Mesothelial cell of epicardium (in vitro differentiated cells): ENCODE measurements at regions not wholly inside any gene's neighbourhood (a gene's known extent, or its start where the extent isn't known, plus 50 kb on each side); places are given as distances from the start of the nearest gene placed in this dataset.

Experiments
- DNase-seq, 2 experiments: peaks; one replicate each; pipeline ENCODE4 v3.0.0; 2021; ENCODE audit warnings: low spot score in 2 of 2; ENCODE audit not compliant: unreplicated experiment in 2 of 2
- H3K27ac Mint-ChIP-seq: 2 replicates; pipeline ENCODE4 v1.8.0; 2021; ENCODE audit warnings: mixed read lengths
- H3K27me3 Mint-ChIP-seq: 2 replicates; pipeline ENCODE4 v1.8.0; 2021; ENCODE audit warnings: low read depth, mixed read lengths
- H3K36me3 Mint-ChIP-seq: 2 replicates; pipeline ENCODE4 v1.8.0; 2021; ENCODE audit warnings: mixed read lengths
- H3K4me1 Mint-ChIP-seq: 2 replicates; pipeline ENCODE4 v1.8.0; 2021; ENCODE audit warnings: mixed read lengths
- H3K4me3 Mint-ChIP-seq: 2 replicates; pipeline ENCODE4 v1.8.0; 2021; ENCODE audit warnings: mild to moderate bottlenecking, moderate library complexity, mixed read lengths
- H3K9me3 Mint-ChIP-seq: 2 replicates; pipeline ENCODE4 v1.8.0; 2021; ENCODE audit warnings: mixed read lengths
- TF ChIP-seq, protein P1 (sequence below): fragments of 200-600 bp; sonication (generic); IDR thresholded peaks from one replicate; pipeline ENCODE4 v1.5.0; 2021; ENCODE audit warnings: antibody characterized with exemption; ENCODE audit not compliant: unreplicated experiment

DNA sequence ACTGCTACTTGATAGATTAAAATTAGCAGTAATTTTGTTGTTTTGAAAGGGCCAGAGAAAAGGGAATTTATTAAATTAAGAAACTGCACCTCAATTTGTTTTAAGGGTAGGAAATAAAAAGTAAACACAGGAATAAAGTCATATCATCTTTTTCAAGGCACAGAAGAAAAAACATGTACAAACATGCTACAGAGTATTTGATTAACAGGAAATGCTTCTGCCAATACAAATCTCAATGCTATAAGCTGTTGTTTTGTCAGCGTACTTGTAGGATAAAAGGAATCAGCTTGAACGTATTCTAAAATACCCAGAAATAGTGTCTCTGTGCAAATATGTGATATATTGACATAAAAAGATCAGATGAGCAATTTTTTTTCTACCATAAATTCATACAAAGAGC is 474.0 kb upstream of the MGAT4C start:
- no peak overlapping the region for H3K27ac Mint-ChIP-seq
- H3K27me3 Mint-ChIP-seq = no peaks in the 10 kb centered on the region
- no peaks in the 10 kb centered on the region for H3K36me3 Mint-ChIP-seq
- H3K4me3 Mint-ChIP-seq = no peak overlapping the region
- H3K9me3 Mint-ChIP-seq = no peaks in the 10 kb centered on the region
- TF ChIP-seq, protein P1, sequence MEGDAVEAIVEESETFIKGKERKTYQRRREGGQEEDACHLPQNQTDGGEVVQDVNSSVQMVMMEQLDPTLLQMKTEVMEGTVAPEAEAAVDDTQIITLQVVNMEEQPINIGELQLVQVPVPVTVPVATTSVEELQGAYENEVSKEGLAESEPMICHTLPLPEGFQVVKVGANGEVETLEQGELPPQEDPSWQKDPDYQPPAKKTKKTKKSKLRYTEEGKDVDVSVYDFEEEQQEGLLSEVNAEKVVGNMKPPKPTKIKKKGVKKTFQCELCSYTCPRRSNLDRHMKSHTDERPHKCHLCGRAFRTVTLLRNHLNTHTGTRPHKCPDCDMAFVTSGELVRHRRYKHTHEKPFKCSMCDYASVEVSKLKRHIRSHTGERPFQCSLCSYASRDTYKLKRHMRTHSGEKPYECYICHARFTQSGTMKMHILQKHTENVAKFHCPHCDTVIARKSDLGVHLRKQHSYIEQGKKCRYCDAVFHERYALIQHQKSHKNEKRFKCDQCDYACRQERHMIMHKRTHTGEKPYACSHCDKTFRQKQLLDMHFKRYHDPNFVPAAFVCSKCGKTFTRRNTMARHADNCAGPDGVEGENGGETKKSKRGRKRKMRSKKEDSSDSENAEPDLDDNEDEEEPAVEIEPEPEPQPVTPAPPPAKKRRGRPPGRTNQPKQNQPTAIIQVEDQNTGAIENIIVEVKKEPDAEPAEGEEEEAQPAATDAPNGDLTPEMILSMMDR = no peak
- H3K4me1 Mint-ChIP-seq = peaks cover 36% of the 10 kb centered on the region
- no peak for DNase-seq

DNA sequence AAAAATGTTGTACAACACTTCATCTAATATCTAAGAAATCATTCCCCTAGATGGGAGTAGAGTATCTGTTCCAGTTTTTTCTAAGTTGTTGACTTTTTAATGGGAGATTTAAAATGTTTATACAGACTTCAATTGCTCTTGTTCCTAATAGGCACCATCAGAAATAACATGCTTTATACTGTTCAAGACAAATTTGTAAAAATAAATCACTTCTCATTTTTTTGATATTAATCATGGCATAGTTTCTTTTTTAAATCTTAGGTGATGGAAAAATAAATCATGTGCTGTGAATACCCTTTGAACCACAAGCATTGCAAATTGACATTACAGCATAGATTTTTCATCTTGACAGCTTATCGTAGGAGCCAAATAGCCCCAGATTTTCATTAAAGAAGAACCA is 473.5 kb upstream of the MGAT4C start:
- H3K4me1 Mint-ChIP-seq = peaks cover 41% of the 10 kb centered on the region
- no peaks in the 10 kb centered on the region for H3K27me3 Mint-ChIP-seq
- no peak overlapping the region for H3K27ac Mint-ChIP-seq
- H3K9me3 Mint-ChIP-seq = no peaks in the 10 kb centered on the region
- H3K36me3 Mint-ChIP-seq = no peaks in the 10 kb centered on the region
- no peak overlapping the region for H3K4me3 Mint-ChIP-seq
- no peak for DNase-seq
- TF ChIP-seq, protein P1 = no peak

DNA sequence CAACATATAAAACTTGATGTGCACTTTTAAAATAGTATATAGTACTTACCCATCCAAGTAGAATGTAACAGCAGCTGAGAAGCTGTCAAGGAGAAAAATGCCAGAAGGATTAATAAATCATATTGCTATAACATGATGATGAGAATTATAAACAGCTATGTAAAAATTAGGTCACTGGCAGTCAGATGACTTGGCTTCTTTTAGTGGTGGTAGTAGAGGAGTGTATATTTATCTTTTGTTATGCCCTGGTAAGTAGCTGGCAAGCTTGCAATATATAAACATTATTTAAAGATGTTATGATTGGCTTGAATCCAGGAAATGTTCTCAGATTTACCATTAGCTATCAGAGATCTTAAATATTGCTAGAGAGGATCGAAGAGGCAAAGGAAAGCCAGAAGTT is 471.0 kb upstream of the MGAT4C start:
- no peaks in the 10 kb centered on the region for H3K27me3 Mint-ChIP-seq
- no peaks in the 10 kb centered on the region for H3K9me3 Mint-ChIP-seq
- no peaks in the 10 kb centered on the region for H3K36me3 Mint-ChIP-seq
- TF ChIP-seq, protein P1 = no peak
- peak overlapping the region; percentile 12 for H3K27ac Mint-ChIP-seq
- no peak for DNase-seq
- peaks cover 43% of the 10 kb centered on the region for H3K4me1 Mint-ChIP-seq
- no peak overlapping the region for H3K4me3 Mint-ChIP-seq

DNA sequence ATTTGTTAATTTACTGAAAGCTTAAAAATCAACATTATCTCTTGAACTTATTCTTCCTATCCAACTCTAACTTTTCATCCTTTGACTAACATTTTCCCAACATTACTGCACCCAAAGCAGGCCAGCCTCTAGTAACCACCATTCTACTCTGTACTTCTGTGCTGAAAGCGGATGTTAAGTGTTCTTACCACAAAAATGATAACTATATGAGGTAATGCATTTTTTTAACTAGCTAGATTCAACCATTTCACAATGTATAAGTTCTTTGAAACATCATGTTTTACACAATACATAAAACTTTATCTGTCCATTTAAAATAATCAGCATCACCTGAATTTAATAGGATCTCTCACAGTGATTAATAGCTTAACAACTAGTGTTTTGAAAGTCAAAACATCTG is 468.5 kb upstream of the MGAT4C start:
- no peaks in the 10 kb centered on the region for H3K36me3 Mint-ChIP-seq
- DNase-seq = no peak
- no peaks in the 10 kb centered on the region for H3K27me3 Mint-ChIP-seq
- H3K4me1 Mint-ChIP-seq = peaks cover 28% of the 10 kb centered on the region
- no peak overlapping the region for H3K4me3 Mint-ChIP-seq
- no peak overlapping the region for H3K27ac Mint-ChIP-seq
- TF ChIP-seq, protein P1 = no peak
- H3K9me3 Mint-ChIP-seq = peaks cover 10% of the 10 kb centered on the region

DNA sequence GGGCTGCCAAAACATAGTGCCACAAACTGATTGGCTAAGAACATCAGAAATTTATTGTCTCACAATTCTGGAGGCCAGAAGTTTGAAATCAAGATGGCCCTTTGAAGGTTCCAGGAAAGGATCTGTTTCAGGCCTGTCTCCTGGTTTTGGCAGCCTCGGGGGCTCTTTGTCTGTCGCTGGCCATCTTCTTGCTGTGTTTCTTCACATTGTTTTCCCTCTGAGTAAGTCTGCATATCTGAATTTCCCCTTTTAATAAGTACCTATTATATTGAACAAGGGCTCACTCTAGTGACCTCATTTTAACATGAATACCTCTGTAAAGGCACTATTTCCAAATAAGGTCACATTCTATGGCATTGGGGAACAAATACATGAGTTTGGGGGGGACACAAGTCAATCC is 467.1 kb upstream of the MGAT4C start:
- no peak overlapping the region for H3K27ac Mint-ChIP-seq
- peaks cover 24% of the 10 kb centered on the region for H3K4me1 Mint-ChIP-seq
- H3K9me3 Mint-ChIP-seq = peaks cover 10% of the 10 kb centered on the region
- no peaks in the 10 kb centered on the region for H3K36me3 Mint-ChIP-seq
- no peak overlapping the region for H3K4me3 Mint-ChIP-seq
- TF ChIP-seq, protein P1 = no peak
- no peaks in the 10 kb centered on the region for H3K27me3 Mint-ChIP-seq
- no peak for DNase-seq
